DMS79 (cell line): ENCODE measurements at regions not wholly inside any gene's neighbourhood (a gene's known extent, or its start where the extent isn't known, plus 50 kb on each side); places are given as distances from the start of the nearest gene placed in this dataset.

Source experiments
- DNase-seq: peaks from one replicate; lab custom pipeline; 2025; lab: John Stamatoyannopoulos, UW

DNA sequence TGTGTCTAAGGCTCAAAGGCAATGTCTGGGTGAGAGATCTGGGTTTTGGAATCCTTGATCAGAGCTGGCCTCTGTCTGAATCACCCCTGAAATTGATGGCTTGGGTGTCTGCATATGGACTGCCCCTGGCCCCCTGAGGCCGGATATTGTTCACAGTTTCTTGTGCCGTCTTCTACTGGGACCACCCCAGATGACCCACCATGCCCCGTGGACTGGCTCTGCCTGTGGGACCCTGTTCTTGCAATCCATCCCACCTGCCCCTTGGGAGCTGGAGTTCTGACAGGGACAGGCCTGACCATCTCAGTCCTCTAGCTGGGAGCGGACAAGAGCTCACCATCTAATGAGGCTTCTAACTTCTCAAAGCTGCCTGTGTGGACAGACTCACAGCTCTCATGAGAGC, 119.9 kb downstream of the FAM43A start:
- no peak for DNase-seq

DNA sequence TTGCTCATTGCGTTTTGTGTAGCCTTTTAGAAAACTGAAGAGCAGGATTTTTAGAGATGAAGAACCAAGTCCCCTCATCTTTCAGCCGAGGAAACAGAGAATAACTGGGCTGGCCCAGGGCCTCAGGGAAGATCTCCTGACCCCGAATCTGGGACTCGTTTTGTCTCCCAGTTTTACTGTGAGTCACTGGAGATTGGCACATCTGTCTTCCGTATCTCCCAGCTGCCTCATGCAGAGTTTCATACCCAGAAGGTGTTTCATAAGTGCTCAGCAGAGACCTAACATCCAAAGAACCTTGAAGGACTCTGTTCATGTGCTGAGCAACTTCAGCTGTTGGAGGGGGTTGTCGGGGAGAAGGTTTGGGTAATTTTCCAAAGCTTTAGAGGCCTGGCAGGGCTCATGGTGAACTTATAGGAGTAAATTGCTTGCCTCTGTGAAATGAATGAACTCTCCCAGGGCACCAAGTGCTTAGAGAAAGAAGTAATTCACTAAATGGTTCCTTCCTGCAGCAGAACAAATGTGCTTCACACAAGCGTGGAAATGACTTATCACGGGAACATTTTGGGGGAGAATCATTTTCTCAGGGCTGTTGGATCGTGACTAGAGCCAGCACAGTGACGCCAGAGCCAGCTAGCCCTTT, 121.4 kb downstream of the FAM43A start:
- no peak for DNase-seq

DNA sequence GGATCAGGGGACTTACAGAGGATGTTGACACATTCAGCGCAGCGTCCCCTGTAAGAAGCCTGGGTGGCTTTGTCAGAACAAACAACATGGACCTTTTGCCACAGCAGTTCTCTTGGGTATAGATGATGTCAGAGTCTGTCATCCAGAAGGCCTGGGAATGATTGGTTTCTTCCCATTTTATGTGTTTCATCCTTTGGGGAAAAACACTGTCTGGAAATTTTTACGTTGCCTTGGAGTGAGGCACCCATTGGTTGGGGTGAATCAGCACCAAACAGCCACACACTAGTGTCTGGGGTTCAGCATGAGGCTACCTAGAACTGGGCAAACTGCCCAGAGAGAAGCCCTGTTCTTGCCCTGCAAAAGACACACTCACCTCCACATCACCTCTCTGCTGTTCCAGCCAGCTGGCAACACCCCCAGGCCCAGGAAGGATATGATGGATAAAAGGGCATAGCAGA, 123.0 kb downstream of the FAM43A start:
- no peak for DNase-seq

DNA sequence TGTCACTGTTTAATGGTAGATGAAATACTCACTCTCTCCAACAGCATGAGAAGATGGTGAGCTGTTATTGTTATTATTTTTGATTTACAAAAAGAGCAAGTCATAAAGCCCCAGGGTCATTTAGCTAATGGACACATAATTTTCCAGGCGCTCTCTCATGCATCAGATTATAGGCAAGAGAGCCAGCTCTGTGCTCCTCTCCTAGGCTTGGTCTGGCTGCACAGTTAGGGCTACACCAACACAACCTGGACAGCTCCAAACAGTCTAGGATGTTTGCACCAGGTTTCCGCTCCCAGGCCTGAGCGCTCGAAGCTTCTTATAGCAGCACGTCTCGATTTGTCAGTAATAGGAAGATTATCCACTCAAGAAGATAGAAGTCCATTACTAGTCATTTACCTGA, 123.7 kb downstream of the FAM43A start:
- DNase-seq: no peak

DNA sequence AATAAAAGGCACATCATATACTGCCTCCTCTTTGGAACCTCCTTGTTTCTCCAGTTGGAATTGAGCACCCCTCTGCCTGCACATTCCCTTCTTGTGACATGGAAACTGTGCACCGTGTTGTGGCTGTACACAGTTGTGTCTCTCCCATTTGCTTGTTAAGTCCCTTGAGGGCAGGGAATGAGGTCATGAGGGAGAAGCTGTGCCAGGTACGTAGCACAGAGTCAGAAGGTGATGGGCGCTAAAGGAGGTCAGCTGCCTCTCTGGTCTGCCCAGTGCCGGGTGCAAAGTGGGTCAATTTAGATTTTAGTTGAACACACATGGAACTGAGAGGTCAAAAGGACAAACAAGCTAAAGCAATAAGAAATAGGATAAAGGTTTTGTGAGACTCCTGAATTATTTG, 124.4 kb downstream of the FAM43A start:
- no peak for DNase-seq

DNA sequence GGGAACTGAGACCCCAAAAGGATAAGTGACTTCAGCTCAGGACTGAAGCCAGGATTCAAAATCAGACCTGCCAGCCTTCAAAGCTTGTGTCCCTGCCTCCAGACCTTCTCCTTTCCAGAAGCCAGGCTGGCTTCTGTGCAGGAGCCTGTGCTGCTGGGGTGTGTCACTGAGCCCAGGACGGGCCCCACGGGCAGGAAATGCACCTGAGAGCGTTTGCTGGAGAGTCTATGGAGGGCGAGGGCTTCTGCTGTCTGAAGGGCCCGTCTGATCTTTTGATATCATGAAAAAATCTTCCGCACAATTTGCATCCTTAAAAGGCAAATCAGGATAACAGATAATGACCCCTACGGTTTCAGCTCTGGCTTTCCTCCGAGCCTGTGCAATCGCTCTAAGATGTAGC, 125.4 kb downstream of the FAM43A start:
- DNase-seq: no peak

DNA sequence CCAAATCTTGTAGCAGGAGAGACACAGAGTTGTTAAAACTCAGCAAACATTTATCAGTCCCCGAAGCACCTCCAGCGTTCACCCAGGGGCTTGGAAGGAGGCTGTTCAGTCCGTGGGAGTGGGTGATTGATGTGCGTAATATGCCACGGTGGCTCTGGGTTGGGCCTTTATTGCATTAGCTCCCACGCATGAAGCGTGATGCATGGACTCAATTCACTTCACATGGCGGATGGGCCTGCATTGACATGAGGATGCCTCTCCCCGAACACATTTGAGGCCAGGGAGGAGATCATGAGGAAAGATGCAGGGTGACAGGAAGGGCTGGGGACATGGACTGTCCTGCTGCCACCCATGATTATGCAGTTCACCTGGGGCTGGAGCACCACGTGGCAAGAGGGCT, 126.5 kb downstream of the FAM43A start:
- no peak for DNase-seq

DNA sequence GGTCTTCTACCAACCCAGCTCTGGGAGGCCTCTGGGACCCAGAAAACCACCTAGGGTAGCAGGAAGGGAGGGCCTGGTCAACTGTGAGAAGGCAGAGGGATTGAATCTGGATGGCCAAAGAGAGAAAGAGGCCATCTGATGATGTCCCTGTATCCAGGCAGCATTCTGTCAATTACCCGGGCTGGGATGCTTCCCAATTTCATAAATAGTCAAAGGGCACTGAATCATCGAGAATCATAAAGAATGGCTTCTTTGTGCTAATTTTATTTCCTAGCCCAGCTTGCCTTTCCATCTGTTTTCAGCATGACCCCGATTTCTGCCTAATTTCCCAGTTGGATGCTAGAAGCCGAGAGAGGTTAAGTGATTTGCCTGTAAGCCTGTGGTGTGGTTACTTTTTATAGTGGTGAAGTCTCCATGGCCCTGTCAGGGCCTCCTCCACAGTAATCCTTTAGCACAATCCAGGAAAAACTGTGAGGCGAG, 129.2 kb downstream of the FAM43A start:
- no peak for DNase-seq

DNA sequence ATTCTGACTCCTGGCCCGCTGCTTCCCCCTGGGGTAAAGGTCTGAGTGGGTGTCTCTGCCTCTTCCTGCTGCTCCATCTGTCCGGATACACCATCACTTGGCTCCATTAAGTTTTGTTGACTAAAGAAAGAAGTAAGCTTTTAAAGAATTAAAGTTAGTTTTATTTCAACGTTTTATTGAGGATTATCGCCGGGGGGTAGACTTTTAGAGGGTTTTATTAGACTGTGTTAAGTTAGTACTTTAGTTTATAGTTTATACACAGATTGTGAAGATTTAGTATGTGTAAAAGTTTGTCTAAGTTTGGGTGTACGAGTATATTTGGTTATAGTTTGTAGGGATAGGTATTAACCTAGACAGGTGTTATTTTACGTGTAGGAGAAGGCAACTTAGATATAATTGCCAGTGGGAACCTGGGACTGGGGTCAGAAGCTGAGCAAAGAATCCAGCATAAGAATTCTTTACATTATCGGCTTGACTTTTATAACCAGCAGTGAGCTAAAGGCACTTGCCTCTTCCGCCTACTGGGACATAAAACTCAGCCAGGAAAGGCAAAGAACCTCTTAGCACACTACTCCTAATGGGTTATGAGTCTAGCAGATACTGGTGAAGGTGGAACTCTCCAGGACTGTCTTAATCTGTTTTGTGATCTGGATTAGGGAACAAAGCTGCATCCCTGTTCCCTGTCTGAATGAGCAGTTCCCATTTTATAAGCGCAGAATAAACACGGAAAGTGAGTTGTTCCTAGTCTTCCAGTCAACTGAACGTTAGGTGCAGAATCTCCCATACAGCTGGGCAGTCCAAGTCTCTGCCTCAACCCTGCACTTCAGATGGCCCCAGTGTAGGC, 131.3 kb downstream of the FAM43A start:
- no peak for DNase-seq

DNA sequence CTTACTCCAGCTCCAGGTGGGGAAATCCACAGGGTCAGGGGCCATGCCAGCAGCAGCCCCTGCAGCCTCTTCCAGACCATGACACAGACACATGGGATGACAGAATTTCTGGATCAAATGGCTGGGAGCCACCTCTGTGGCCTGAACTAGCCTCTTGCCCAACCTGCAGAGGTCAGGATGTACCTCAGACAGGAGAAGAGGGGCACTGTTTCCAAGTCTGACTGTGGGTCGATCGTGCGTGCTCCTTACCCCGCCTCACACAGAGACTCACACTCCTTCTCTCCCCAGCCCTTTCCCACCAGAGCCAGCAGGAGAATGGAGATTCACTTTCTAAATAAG, 131.9 kb downstream of the FAM43A start:
- no peak for DNase-seq

DNA sequence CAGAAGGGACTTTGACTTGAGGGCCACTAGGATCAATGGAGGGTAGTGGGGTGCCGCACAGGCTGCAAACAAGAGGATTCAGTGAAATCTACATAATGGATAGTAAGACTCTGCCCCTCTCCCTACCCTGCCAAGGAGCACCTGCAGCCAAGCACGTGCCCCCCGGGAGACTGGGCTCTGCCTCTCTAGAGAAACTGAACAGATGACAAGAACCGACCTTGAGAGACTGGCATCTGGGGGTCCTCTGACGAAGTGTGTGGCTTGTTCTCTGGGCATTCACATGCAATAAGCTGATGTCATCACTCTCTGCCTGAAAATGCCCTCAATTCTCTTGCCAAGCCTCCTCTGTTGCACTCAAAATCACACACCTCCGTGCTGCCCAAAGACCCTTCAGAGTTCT, 132.3 kb downstream of the FAM43A start:
- DNase-seq: no peak

DNA sequence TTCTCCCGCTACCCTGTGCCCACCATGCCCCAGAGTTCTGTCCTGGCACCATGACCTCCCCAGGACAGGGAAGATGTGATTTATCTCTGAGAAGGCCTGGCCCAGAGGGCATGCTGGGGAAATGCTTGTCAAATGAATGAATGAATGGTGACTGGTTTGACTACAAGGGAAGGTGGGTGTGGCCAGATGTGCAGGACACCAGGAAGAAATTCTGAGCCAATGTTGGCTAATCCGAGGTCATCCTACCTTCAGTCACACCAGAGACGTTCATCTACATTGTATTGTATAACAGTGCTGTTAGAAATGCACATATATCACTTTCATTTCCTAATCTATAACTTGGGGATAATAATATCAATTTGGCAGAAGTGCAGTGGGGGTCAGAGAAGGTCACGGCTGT, 138.4 kb downstream of the FAM43A start:
- DNase-seq: no peak

DNA sequence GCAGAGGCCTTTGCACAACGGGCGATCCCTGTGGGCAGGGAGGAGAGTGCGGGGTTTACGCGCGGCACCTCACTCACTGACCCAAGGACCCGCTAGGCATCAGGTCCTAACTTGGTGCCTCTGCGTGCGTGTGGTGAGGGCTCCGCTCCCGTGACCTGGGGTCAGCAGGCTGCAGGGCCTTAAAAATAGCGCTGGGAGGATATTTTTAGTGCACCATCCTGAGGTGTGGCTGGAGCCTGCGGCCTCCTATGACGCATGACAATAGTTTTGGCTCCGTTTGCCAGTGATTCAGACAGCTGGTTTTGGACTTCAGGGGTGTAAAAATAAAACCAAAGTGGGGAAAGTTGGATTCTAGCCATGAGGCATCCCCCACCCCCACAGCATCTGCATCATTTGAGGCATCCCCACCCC, 139.0 kb downstream of the FAM43A start:
- no peak for DNase-seq

DNA sequence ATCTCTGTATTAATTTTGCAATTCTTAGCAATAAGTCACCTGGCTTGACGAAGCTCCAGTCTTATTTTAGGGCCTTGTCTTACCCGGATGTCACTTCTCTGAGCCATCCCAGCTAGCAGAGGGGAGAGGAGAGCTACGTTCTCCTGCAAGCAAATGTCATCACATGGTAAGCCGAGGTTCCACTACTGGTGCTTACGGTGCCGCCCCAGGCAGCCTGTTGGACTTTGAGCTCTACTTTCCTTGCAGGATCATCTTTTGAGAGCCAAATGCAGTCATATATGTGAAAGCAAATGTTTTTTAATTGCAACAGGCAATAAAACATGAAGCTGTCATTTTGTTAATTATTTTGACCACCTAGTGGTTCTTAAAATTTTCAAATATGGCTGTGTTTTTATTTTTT, 140.9 kb downstream of the FAM43A start:
- no peak for DNase-seq

DNA sequence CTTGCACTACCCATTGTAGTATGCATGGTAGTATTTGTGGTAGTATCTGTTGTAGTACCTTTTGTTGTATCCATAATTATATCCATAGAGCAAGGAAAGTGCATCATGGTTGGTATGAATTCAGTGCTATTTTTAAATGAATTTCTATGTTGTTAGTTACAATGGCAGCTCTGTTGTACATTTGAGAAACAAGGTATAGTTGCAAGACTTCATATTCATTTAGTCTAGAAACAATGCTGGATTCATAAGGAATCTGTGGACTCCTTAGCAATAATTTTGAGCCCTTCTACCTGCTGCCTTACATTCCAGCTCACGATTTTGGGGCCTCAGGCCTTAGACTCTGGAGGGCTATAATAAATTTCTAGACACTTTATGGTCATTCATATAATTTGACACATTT, 141.8 kb downstream of the FAM43A start:
- no peak for DNase-seq

DNA sequence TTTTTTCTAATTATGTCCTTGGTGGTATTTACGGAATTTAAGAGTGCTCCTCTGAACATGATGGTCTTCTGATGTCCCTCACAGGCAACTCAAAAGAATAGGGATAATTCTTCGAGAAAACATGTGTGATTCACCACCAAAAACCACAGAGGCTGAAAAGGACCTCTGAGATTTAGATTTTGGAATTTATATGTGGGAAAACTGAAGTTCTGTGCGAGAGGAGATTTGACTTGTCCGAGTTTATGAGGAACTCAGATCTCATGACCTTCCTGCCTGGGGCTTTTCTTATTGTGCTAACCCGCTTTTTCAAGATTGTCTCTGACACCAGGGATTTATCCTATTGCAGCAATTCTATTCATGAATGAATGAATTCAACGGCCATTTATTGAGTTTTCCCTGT, 142.4 kb downstream of the FAM43A start:
- no peak for DNase-seq

DNA sequence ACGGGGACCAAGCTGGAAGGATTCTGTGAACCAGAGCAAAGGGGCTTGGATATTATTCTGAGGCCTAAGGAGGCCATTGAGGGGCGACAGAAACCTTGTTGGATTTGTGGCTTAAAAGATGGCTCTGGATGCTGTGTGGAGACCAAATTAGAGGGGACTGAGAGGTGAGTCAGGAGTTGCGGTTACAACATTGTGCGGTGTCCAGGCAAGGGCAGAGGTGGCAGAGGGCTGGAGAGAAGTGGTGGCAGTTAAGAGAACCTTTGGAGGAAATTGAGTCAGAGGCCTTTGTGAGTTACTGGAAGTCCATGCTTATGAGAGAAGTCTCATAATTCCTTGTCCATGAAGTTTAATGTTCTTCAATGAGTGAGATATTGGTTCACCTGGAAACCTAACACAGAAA, 143.2 kb downstream of the FAM43A start:
- no peak for DNase-seq

DNA sequence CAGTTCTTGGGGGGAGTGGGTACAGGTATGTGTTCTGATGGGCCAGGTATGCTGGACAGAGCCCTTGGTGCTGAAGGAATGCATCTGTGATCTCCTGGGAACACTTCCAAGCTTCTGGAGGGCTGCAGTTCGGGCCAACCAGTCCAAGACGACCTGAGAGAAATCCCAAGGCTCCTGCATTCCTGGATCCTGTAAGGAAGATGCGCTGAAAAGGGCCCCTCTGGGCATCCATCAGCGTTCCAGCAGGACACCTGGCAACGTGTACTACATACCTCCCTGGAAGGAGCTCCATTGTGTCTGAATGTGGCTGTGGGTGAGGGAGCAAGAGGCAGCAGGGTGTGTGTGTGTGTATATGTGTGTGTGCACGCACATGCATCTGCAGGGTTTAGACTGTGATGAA, 144.7 kb downstream of the FAM43A start:
- no peak for DNase-seq

DNA sequence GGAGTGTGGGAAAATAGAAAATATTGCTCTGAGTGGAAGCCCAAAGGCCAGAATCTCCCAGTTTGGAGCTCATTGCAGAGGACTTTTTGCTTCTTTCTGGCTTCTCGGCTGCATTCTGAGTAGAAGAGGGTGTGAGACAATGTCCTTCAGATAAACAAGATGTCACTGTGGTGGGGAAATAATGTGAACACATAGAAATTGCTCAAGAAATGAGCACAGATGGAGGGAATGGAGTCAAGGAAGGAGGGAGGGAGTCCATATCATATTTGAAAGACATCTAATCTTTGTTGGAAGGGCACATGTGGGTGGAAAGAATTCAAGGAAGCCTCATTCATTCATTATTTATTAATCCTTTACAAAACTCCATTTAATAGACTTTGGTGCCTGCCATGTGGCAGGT, 145.3 kb downstream of the FAM43A start:
- DNase-seq: no peak

DNA sequence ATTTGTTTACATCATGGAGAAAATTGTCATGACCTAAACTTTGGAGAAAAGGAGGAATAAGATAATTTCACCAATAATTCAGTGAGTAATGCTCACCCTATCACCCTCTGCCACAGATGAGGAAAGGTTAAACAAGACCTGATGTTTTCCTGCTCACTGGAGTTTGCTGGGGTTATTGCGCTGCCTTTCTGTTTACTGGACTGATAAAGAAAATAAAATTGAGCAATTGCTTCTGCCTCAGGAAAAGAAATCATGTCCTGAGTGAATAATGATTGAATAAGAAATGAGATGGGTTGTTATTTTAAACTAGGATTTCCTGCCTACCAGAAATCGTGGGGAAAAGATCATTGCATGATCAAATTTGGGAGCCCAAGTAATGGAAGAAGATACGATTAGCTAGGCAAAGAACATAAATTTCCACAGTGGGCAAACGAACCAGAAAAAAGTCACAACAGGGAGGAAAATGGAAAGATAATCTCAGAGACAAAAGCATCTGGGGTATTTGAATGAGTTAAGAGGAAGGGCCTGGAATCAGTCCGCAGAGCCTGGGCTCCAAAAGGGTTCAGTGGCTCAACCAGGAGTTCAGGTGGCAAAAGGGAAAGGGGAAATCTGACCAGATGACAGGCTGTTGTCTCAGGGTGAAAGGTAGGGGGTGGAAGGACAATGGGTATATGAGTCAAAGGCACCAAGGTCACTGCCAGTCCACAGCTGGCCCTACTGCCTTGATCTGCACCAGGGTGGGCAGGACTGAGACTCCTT, 146.8 kb downstream of the FAM43A start:
- DNase-seq: no peak

DNA sequence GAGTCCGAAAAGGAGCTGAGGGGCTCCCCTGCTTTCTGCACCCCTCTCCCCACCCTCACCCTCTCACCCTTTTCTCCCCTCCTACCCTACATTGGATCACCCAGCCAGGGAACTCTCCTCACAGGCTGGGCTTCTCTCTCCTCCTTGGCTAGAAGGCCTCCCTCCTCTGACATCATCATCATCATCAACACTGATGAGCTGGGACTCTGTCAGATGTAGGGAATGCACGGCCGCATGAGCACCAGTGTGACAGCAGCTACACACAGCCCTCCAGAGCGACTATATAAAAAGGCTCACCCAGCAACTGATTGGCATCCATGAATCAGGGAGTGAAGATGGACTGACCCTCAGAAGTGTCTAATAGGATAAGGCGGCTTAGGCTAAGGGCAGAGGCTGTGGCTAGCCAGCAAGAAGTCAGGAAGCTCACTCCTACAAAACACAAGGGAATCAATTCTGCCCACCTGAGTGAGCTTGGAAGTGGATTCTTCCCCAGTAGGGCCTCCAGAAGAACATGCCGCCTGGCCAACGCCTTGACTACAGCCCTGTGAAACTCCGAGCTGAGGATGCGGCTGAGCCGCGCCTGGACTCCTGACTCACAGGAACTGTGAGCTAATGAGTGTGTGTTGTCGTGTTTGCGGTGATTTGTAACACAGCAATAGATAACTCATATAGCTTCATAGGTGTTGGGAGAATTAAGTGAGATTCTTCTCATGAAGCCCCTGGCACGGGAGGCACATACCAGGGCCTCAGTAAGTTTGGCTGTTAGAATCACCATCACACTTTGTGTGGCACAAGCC, 147.6 kb downstream of the FAM43A start:
- no peak for DNase-seq

DNA sequence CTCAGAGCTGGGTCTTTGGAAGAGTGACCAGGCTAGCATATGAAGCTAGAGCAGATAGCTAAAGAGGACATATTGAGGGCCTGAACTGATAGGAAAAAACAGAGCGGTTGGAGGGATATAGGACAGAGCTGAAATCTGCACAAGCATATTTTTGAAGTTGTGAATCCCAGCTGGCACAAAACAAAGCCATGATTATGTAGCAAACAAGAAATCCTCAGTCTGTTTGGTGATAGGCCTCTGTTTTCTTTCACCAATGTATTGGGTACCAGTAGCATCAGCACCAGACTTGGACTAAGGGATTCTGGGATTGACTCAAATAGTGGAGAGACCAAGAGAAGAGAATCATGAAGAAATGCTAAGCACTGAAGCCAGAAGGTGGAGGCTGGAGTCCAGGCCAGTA, 151.0 kb downstream of the FAM43A start:
- no peak for DNase-seq
